GM13976 (cell line): ENCODE measurements at regions not wholly inside any gene's neighbourhood (a gene's known extent, or its start where the extent isn't known, plus 50 kb on each side); places are given as distances from the start of the nearest gene placed in this dataset.

Experiments used
- DNase-seq: peaks from one replicate; pipeline ENCODE4 v3.0.0; 2012; ENCODE audit warnings: low spot score
- in situ Hi-C: fragments of 300-500 bp; cut with MboI; formaldehyde crosslinking; loops from one replicate; pipeline ENCODE4 v1.12.0; 2022; ENCODE audit warnings: low sequenced_read_pairs, mixed read lengths, inconsistent platforms; ENCODE audit not compliant: unreplicated experiment
- TF ChIP-seq, protein P1 (sequence below): IDR thresholded peaks from 2 replicates; pipeline ENCODE4 v1.5.1; 2012; ENCODE audit warnings: borderline replicate concordance, mild to moderate bottlenecking; ENCODE audit not compliant: insufficient read depth; ENCODE audit errors: extremely low read depth, missing control alignments, control extremely low read depth

DNA sequence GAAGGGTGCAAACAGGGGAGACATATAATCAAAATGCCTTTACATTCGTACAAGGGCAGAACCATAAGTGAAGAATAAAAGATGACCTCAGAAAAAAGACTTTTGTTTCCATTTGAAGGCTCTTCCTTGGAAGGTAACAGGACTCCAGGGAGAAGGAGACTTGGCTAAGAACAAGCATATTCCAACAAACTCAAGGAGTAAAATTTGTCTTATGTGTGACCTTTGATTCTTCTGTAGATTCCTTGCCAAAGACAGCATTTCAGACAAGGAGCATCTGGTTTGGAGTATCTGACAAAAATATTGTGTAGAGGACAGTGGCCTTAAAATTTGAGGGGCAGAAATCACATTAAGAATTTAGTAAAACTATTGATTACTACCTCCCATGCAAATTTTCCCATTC, 991.9 kb downstream of the FLRT2 start:
- in situ Hi-C loops, result no loop called here
- TF ChIP-seq, protein P1, sequence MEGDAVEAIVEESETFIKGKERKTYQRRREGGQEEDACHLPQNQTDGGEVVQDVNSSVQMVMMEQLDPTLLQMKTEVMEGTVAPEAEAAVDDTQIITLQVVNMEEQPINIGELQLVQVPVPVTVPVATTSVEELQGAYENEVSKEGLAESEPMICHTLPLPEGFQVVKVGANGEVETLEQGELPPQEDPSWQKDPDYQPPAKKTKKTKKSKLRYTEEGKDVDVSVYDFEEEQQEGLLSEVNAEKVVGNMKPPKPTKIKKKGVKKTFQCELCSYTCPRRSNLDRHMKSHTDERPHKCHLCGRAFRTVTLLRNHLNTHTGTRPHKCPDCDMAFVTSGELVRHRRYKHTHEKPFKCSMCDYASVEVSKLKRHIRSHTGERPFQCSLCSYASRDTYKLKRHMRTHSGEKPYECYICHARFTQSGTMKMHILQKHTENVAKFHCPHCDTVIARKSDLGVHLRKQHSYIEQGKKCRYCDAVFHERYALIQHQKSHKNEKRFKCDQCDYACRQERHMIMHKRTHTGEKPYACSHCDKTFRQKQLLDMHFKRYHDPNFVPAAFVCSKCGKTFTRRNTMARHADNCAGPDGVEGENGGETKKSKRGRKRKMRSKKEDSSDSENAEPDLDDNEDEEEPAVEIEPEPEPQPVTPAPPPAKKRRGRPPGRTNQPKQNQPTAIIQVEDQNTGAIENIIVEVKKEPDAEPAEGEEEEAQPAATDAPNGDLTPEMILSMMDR, result no peak

DNA sequence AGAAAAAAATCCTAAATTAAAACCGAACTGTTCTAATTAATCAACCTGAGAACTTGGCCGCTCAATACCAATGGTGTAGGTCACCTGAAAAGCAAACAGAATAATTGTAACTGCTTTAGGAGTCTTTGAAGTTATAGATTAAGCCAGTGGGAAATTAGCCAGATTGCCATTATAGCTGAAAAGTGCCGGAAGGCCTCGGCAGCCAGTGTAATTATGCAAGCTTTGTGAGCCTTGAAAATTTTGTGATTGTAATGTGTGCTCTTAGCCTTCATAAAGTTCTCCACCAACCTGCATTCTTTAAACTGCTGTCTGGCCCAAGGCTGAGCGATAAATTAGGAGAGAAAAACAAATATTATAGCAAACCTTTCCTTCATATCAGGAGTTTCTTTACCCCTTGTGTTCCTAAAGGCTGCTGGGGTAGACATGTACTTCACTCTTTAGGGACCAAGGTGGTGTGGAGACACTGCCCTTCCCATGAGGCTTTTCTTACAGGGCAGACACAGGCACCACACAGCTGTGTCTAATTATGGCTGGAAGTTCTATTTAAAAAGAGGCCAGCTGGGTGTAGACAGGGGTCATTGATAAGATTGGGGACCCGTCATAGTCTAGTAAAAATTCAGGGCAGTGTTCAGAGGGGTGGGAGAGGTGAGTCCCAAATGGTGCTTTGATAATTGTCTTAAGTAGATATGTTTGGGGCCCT, 991.2 kb downstream of the FLRT2 start:
- TF ChIP-seq, protein P1, result no peak
- DNase-seq, result no peak
- in situ Hi-C loops, result no loop called here

More for the DNA sequence above, 991.9 kb downstream of the FLRT2 start:
- DNase-seq, result no peak

DNA sequence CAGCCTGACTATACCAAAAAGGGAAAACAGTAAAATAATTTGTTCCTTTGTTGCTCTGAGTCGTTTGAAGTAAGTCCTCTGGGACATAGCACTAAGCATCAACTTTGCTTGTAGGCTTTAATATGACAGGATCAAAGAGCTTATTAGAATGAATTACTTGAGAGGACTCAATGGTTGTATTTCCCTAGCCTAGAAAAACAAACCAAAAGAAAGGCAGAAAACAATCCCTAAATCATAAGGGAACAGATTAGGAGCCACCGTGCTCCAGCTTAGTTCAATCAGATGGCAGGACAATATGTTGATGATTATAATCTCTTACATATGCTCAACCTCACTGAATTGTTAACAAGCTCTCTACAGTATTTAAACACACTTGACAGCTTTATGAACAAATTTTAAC, 988.4 kb downstream of the FLRT2 start:
- in situ Hi-C loops, result no loop called here
- no peak for DNase-seq
- TF ChIP-seq, protein P1, result no peak

DNA sequence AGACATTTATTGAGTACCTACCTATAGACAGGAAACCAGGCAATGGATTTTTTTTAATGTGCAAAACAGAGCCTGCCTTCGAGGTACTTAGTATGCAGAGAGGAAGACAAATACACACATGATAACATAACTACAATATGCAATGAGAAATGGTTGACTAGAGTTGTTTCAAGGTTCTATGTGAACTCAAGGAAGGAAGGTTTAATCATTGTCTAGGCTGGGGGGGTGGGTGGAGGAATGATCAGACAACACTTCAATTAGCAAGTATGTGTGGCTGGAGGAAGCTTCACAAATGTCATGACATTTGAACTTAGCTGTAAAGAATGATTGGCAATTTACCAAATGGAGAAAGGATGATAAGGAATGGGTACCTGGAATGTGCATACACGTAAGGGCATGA, 985.3 kb downstream of the FLRT2 start:
- TF ChIP-seq, protein P1, result no peak
- DNase-seq, result no peak
- in situ Hi-C loops, result no loop called here

DNA sequence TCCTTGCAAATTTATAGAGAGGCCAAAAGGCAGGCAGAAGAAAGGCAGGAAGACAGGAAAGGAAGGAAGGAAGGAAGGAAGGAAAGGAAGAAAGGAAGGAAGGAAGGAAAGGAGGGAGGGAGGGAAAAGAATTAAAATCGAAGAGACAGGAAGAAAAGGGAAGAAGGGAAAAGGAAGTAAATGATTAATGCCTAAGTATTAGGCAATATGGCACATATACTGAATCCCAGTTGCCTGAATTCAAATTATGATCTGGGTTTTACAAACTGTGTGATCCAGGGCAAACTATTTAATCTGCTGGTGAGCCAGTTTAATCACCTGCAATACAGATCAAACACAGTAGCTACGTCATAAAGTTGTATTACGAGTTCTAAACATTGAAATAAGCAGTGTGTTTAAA, 983.6 kb downstream of the FLRT2 start:
- TF ChIP-seq, protein P1, result no peak
- no peak for DNase-seq
- in situ Hi-C loops, result no loop called here

DNA sequence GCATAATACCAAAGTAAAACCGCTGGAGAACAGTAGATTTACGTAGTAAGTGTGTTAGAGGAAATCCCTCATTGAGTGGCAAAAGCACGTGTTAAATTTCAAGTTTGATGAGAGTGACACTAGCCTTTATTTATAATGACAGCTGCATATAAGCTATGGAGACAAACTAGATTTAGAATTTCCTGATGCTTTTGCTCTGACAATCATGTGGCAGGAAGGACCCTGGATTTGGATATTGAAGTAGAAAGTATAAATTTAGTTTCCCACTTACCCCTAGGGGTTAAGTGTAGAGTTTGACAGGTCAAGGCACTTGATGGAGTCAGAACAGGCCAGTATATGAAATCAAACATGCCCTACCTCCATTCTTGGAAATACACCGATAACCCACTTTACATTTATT, 983.1 kb downstream of the FLRT2 start:
- TF ChIP-seq, protein P1, result no peak
- in situ Hi-C loops, result no loop called here
- DNase-seq, result no peak
